NCI-H2196 (cell line): ENCODE measurements at regions not wholly inside any gene's neighbourhood (a gene's known extent, or its start where the extent isn't known, plus 50 kb on each side); places are given as distances from the start of the nearest gene placed in this dataset.
A peak's percentile ranks its signal among the peaks of the same experiment; 100 is the strongest.

Experiments
- DNase-seq: peaks from one replicate; lab custom pipeline; 2025; ENCODE audit not compliant: unreplicated experiment; lab: John Stamatoyannopoulos, UW

GRCh38 chr9:4921449-4921848 is 63.6 kb upstream of the JAK2 start:
- no peak for DNase-seq

- no peak for DNase-seq
Measured at GRCh38 chr9:4922101-4922500, 63.0 kb upstream of the JAK2 start.

- DNase-seq, result no peak
Measured at GRCh38 chr9:4922730-4923129, 62.3 kb upstream of the JAK2 start.

- no peak for DNase-seq
Measured at GRCh38 chr9:4923141-4923540, 61.9 kb upstream of the JAK2 start.

GRCh38 chr9:4923580-4924544 is 61.2 kb upstream of the JAK2 start:
- no peak for DNase-seq

- DNase-seq, result no peak
Measured at GRCh38 chr9:4926239-4926638, 58.8 kb upstream of the JAK2 start.

GRCh38 chr9:4927043-4927471 is 58.0 kb upstream of the JAK2 start:
- no peak for DNase-seq

GRCh38 chr9:4927701-4928100 is 57.4 kb upstream of the JAK2 start:
- DNase-seq, result no peak

GRCh38 chr9:4929917-4930316 is 55.2 kb upstream of the JAK2 start:
- DNase-seq, result no peak

GRCh38 chr9:4932681-4933080 is 52.4 kb upstream of the JAK2 start:
- no peak for DNase-seq

- DNase-seq, result peak; percentile 29
Measured at GRCh38 chr9:4933177-4933576, 51.9 kb upstream of the JAK2 start.

GRCh38 chr9:4933861-4934260 is 51.2 kb upstream of the JAK2 start:
- DNase-seq, result no peak

GRCh38 chr9:4935001-4935672 is 49.9 kb upstream of the JAK2 start:
- no peak for DNase-seq
